NT2/D1 (cell line): ENCODE measurements at regions not wholly inside any gene's neighbourhood (a gene's known extent, or its start where the extent isn't known, plus 50 kb on each side); places are given as distances from the start of the nearest gene placed in this dataset.

Experiments
- DNase-seq: peaks from one replicate; pipeline ENCODE4 v3.0.0-alpha.2; 2011; ENCODE audit warnings: low read depth, low spot score
- H3K27me3 ChIP-seq: 2 replicates; pipeline ENCODE4 v1.6.0; 2011; ENCODE audit warnings: mild to moderate bottlenecking; ENCODE audit not compliant: insufficient read length, insufficient read depth
- H3K36me3 ChIP-seq: 2 replicates; pipeline ENCODE4 v1.6.1; 2011; ENCODE audit warnings: mild to moderate bottlenecking, low read length, mixed read lengths; ENCODE audit not compliant: insufficient read depth, insufficient read length
- H3K4me1 ChIP-seq: 2 replicates; pipeline ENCODE4 v1.5.1; 2011; ENCODE audit not compliant: insufficient read depth, insufficient read length
- H3K4me3 ChIP-seq: 2 replicates; pipeline ENCODE4 v1.5.1; 2011; ENCODE audit warnings: low read depth; ENCODE audit not compliant: insufficient read length
- H3K9ac ChIP-seq: 2 replicates; pipeline ENCODE4 v1.6.0; 2011; ENCODE audit warnings: low read depth; ENCODE audit not compliant: insufficient read length
- H3K9me3 ChIP-seq: 2 replicates; pipeline ENCODE4 v1.5.1; 2011; ENCODE audit warnings: mild to moderate bottlenecking, low read length; ENCODE audit not compliant: insufficient read depth
- SUZ12 ChIP-seq: IDR thresholded peaks from 2 replicates; pipeline ENCODE4 v1.6.1; 2011; ENCODE audit not compliant: insufficient read length, insufficient read depth; ENCODE audit errors: extremely low read depth
- YY1 ChIP-seq: IDR thresholded peaks from 2 replicates; pipeline ENCODE4 v1.6.1; 2011; ENCODE audit not compliant: insufficient read length, insufficient read depth
- ZNF274 ChIP-seq: IDR thresholded peaks from 2 replicates; pipeline ENCODE4 v1.6.1; 2011; ENCODE audit warnings: mild to moderate bottlenecking, low read depth, low read length

DNA sequence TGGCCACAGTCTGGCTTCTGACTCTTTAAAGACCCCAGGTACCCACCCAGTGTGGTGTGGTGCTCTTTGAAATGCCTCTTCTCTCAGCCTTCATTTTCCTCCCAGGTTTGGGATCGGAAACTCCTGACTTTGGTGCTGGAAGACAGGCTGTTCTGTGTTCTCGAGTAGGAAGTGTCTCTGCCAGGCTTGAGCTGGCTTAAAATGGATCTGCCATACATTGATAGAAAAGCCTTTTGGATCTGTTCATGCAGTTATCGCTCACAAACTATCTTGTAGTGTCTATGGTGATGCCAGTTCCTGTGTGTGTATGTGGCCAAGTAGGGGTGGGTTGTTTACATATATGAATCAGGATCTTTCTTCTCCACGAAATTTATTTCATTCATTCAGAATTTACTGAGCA, 307.3 kb upstream of the CHD6 start:
- no peak for TF ChIP-seq YY1
- TF ChIP-seq ZNF274 = no peak
- TF ChIP-seq SUZ12 = no peak
- DNase-seq = no peak
- H3K27me3 ChIP-seq = no peaks in the 10 kb centered on the region
- no peaks in the 10 kb centered on the region for H3K4me1 ChIP-seq
- H3K36me3 ChIP-seq = no peaks in the 10 kb centered on the region
- H3K4me3 ChIP-seq = no peak overlapping the region
- H3K9me3 ChIP-seq = 0 out of 2 replicates have a peak, but pooled peaks cover 11% of the 10 kb centered on the region
- H3K9ac ChIP-seq = no peak overlapping the region

DNA sequence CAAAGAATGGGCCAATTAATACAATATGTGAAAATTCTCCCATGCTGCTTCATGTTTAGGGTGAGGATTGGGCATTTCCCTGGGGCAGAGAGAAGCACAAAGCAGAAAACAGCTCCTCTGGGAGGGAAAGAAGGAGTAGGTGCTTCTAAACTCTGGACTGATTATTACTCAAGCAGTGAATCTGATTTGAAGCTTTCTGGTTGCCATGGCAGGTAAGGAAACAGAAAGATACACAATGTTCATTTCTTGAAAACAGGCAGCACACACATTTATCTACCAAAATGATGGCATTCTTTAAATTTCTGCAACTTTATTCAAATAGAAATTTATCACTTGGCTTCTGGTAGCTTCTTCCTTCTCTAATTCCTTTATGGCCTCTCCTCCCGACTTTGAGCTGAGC, 305.4 kb upstream of the CHD6 start:
- TF ChIP-seq SUZ12 = no peak
- TF ChIP-seq ZNF274 = no peak
- TF ChIP-seq YY1 = no peak
- Histone ChIP-seq H3K27me3 (no peaks in the 10 kb centered on the region), H3K4me1 (no peaks in the 10 kb centered on the region), H3K9ac (no peak overlapping the region), H3K36me3 (no peaks in the 10 kb centered on the region), H3K4me3 (no peak overlapping the region), H3K9me3 (no peaks in the 10 kb centered on the region)
- DNase-seq = no peak

DNA sequence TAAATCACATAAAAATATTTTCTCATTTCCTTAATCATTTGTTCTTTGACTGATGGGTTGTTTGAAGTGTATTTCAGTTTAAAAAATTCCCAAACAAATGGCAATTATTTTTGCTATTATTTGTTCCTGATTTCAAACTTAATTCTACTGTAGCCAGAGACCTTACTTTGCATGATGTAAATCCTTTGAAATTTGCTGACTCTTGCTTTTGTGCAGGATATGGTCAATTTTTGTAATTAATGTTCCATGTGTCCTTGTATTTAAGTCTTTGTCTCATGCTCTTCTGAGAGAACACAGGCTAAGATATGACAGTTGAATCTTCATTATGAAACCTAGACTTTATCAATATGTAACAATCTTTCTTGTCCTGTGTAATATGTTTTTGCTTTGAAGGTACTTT, 295.0 kb upstream of the CHD6 start:
- no peaks in the 10 kb centered on the region for H3K4me1 ChIP-seq
- H3K9me3 ChIP-seq = peaks cover 14% of the 10 kb centered on the region
- H3K9ac ChIP-seq = no peak overlapping the region
- no peak for TF ChIP-seq YY1
- no peak for TF ChIP-seq SUZ12
- TF ChIP-seq ZNF274 = no peak
- DNase-seq = no peak
- no peaks in the 10 kb centered on the region for H3K36me3 ChIP-seq
- H3K4me3 ChIP-seq = no peak overlapping the region
- H3K27me3 ChIP-seq = no peaks in the 10 kb centered on the region

DNA sequence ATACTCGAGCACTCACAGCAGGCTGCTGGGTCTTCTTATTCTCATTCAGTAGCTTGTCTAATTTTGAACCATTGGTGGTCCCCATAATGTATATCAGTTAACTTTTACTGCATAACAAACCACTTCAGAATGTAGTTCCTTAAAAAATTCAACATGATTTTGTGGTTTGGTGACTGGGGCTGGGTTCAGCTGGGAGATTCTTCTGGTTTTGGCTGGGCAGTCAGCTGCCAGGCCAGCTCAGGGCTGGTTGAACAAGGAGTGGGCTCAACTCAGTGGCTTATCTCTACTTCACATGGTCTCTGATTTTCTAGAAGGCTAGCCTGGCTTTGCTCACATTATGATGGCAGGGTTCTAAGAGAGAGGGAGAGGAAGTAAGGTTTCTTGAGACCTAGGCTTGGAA, 292.4 kb upstream of the CHD6 start:
- Histone ChIP-seq H3K9me3 (peaks cover 14% of the 10 kb centered on the region), H3K4me3 (no peak overlapping the region), H3K27me3 (no peaks in the 10 kb centered on the region), H3K36me3 (no peaks in the 10 kb centered on the region), H3K4me1 (no peaks in the 10 kb centered on the region), H3K9ac (no peak overlapping the region)
- TF ChIP-seq YY1 (no peak), SUZ12 (no peak), ZNF274 (no peak)
- no peak for DNase-seq

DNA sequence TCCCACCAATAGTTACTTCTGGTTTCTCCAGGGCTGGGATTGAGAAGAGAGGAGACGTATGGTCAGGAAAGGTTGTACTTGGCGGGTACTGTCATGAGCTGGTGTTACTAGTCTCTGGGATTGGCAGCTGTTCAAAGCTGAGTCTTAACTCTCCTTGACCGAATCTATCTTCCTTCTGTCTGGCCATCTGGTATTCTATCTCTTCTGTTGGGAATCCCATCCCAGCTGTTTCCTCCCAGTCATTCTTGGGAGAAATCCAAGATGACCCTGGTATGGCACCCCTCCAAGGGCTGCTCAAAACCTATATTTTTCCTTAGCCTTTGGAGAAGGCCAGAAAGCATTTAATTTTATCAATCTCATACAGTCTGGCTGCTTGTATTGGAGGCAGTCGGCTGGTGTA, 287.0 kb upstream of the CHD6 start:
- no peak for DNase-seq
- H3K36me3 ChIP-seq = no peaks in the 10 kb centered on the region
- TF ChIP-seq ZNF274 = no peak
- no peak for TF ChIP-seq YY1
- TF ChIP-seq SUZ12 = no peak
- H3K27me3 ChIP-seq = no peaks in the 10 kb centered on the region
- no peaks in the 10 kb centered on the region for H3K4me1 ChIP-seq
- H3K4me3 ChIP-seq = no peak overlapping the region
- H3K9ac ChIP-seq = no peak overlapping the region
- peaks cover 1% of the 10 kb centered on the region for H3K9me3 ChIP-seq

DNA sequence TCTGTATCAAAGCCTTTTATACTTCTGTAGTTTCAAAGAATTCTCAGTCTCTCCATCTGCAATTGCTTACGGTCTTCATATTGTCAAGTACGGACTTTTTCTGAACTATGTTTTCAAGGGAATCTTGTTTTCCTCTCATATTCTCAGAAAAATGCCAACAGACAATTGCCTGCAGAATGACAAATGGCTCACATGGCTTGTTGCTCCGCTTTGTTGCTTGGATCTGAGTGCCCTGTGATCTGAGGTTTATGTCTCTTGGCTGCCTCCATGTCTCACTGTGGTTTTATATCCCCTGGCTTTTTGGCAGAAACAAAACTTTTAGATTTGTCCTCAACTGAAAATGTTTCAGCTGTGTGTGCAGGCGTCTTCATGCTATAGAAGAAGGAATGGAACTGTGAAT, 285.4 kb upstream of the CHD6 start:
- TF ChIP-seq YY1 (no peak), ZNF274 (no peak), SUZ12 (no peak)
- no peaks in the 10 kb centered on the region for H3K27me3 ChIP-seq
- no peak for DNase-seq
- H3K9ac ChIP-seq = no peak overlapping the region
- no peak overlapping the region for H3K4me3 ChIP-seq
- H3K36me3 ChIP-seq = no peaks in the 10 kb centered on the region
- H3K4me1 ChIP-seq = no peaks in the 10 kb centered on the region
- H3K9me3 ChIP-seq = no peaks in the 10 kb centered on the region

DNA sequence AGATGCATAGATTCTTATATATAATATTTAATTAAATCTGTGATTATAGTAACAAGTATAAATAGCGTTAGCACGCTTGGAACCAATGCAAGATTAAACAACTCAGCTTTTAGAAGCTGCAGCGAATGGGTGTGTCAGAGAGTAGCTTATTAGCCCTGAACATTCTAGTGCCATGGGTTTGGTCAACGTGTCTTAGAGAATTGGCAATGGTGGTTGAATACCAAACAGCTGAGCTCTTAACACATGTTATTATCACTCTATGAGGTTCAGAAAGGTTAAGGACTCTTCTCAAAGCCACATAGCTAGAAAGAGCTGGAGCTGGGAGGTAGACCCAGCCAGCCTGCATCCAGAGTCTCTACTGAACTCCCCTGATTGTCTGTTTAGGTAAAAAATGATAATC, 284.2 kb upstream of the CHD6 start:
- Histone ChIP-seq H3K9ac (no peak overlapping the region), H3K9me3 (no peaks in the 10 kb centered on the region), H3K27me3 (no peaks in the 10 kb centered on the region), H3K4me3 (no peak overlapping the region), H3K36me3 (no peaks in the 10 kb centered on the region), H3K4me1 (no peaks in the 10 kb centered on the region)
- DNase-seq = no peak
- TF ChIP-seq SUZ12 (no peak), YY1 (no peak), ZNF274 (no peak)

DNA sequence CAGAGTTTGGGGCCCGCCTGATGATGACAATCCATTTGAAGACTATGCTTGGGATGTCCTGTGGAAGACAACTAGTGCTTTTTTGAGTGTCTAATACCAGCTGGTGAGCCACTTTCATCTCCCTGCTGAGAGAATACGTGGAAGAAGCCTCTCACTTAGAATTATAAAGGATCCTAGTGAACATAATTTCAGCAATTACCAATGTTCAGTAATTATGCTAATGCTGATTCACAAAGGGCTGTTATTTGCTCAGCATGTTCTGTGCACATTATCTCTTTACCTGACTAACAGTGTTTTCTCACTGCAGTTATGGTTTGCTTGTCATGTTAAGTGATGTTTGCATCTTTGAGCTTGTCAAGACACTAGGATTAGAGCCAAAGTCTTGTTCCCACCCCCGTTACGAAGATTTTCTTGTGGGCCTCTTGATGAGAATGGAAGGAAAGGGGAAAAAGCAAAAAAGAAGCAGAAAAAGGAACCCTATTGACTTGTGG, 282.1 kb upstream of the CHD6 start:
- TF ChIP-seq SUZ12 (no peak), ZNF274 (no peak), YY1 (no peak)
- DNase-seq = no peak
- no peaks in the 10 kb centered on the region for H3K36me3 ChIP-seq
- H3K9ac ChIP-seq = no peak overlapping the region
- no peaks in the 10 kb centered on the region for H3K9me3 ChIP-seq
- H3K4me1 ChIP-seq = no peaks in the 10 kb centered on the region
- no peak overlapping the region for H3K4me3 ChIP-seq
- no peaks in the 10 kb centered on the region for H3K27me3 ChIP-seq
